GM21717 (cell line): ENCODE measurements at regions not wholly inside any gene's neighbourhood (a gene's known extent, or its start where the extent isn't known, plus 50 kb on each side); places are given as distances from the start of the nearest gene placed in this dataset.
"Not testable (repeated sequence)": the region's sequence is repeated elsewhere in the genome, so short reads cannot be mapped to it uniquely, and the experiment has no call there.

Experiments used
- ATAC-seq: cut with Tn5 transposase; IDR thresholded peaks from one replicate; pipeline ENCODE4 v1.9.1; 2021; ENCODE audit warnings: mild to moderate bottlenecking, moderate library complexity; ENCODE audit not compliant: unreplicated experiment

- no peak for ATAC-seq
Observed at GRCh38 chr6:134680433-134680832, 269.5 kb downstream of the ALDH8A1 start.

- no peak for ATAC-seq
Observed at GRCh38 chr6:134680021-134680420, 269.9 kb downstream of the ALDH8A1 start.

- ATAC-seq, result no peak
Observed at GRCh38 chr6:134678436-134678889, 271.4 kb downstream of the ALDH8A1 start.

- no peak for ATAC-seq
Observed at GRCh38 chr6:134676307-134677281, 273.3 kb downstream of the ALDH8A1 start.

GRCh38 chr6:134675110-134676054, 274.5 kb downstream of the ALDH8A1 start:
- ATAC-seq, result no peak

GRCh38 chr6:134674562-134674961, 275.3 kb downstream of the ALDH8A1 start:
- no peak for ATAC-seq

GRCh38 chr6:134669485-134669884, 280.4 kb downstream of the ALDH8A1 start:
- ATAC-seq, result no peak

GRCh38 chr6:134667111-134667510, 282.8 kb downstream of the ALDH8A1 start:
- ATAC-seq, result no peak

GRCh38 chr6:134666125-134666524, 283.8 kb downstream of the ALDH8A1 start:
- ATAC-seq, result no peak

GRCh38 chr6:134665029-134665723, 284.7 kb downstream of the ALDH8A1 start:
- ATAC-seq, result no peak

- ATAC-seq, result no peak
Observed at GRCh38 chr6:134663800-134664535, 285.9 kb downstream of the ALDH8A1 start.

- no peak for ATAC-seq
Observed at GRCh38 chr6:134663356-134663755, 286.5 kb downstream of the ALDH8A1 start.

- ATAC-seq, result no peak
Observed at GRCh38 chr6:134662077-134662700, 287.7 kb downstream of the ALDH8A1 start.

- ATAC-seq, result not testable (repeated sequence)
Observed at GRCh38 chr6:134659885-134660284, 290.0 kb downstream of the ALDH8A1 start.

GRCh38 chr6:134658596-134658995, 291.3 kb downstream of the ALDH8A1 start:
- no peak for ATAC-seq

GRCh38 chr6:134657751-134658527, 292.0 kb downstream of the ALDH8A1 start:
- ATAC-seq, result no peak

GRCh38 chr6:134657343-134657742, 292.6 kb downstream of the ALDH8A1 start:
- ATAC-seq, result no peak

- ATAC-seq, result no peak
Observed at GRCh38 chr6:134654751-134655150, 295.1 kb downstream of the ALDH8A1 start.

GRCh38 chr6:134651519-134651918, 298.4 kb downstream of the ALDH8A1 start:
- ATAC-seq, result no peak
